ENCODE measurements at regions not wholly inside any gene's neighbourhood (a gene's known extent, or its start where the extent isn't known, plus 50 kb on each side); places are given as distances from the start of the nearest gene placed in this dataset.

DNA sequence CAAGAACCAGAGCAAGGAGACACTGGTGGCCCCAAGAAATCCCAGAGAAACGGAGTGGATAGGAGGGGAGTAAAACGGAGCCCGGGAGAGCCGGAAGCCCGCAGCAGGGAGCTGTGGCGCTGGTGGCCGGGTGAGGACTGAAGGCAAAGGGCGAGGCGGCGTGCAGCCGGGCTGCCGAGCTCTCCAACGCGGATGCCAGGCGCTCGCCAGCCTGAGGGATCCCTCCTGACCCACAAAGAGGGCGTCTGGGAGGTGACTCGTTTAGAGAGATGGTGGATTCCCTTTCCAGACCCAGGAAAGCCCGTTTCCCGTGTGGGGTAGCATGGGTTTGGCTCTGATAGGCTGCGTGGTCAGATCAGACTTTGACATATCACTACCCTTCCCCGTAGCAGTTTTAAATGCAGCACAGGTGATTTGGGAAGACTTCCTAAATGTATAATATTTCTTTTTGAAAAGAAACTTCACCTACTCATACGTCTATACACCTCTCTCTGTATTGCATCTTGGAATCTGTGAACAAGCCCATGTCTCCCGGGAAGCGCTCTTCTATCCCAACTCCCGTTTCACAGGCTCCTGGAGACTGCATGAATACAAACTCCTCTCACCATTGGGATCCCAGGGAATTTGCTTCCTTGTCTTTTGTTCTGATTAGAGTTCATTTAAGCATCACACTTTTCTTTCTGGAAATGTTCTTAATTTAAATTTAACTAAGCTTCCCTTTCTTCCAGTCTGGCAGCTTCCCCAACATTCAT lies 158.1 kb downstream of the C9orf152 start:
- peak; percentile 32 for DNase-seq (ENCODE audit: extremely low spot score)
- no peak for TF ChIP-seq CTCF (IDR thresholded peaks at IDR 0.05; ENCODE audit: control extremely low read depth, extremely low read depth, low read depth, missing control alignments)
- ChIA-PET POLR2A (interaction anchor here (0.5 kb wide), 1 partner anchor 99 kb away, joined by 7 read pairs; no protein-coding TSS in a partner anchor), CTCF (interaction anchor here (1.3 to 12.4 kb wide), 7 partner anchors 9 to 146 kb away, joined by 3 to 156 read pairs (median 3); no protein-coding TSS in a partner anchor)

DNA sequence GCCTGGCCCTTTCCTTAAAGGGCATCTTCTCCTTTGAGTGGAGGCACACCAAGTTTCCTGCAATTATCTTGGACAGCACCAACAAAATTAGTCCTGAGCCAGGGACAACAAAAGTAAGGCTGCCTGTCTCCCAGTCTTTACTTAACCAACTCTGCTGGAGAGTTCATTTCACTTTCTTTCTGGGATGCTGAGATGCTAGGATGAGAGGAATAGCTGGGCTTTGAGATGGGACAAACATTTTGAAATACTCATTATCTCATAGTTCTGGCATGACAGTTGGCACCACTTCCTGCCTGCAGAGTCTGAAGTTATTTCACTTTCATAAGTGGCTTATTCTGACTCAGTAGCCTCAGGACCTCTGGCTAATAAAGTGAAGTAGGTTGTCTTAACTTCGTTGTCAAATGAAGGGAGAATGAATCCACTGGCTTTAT lies 157.0 kb downstream of the C9orf152 start:
- peak; percentile 50 for DNase-seq (ENCODE audit: extremely low spot score)
- CTCF ChIA-PET, result interaction anchor here (1.0 to 12.4 kb wide), 6 partner anchors 10 to 147 kb away, joined by 3 to 156 read pairs (median 4); no protein-coding TSS in a partner anchor
- TF ChIP-seq CTCF (IDR thresholded peaks at IDR 0.05; ENCODE audit: control extremely low read depth, extremely low read depth, low read depth, missing control alignments), result no peak
- POLR2A ChIA-PET, result no interaction called here

GRCh38 chr9:110056062-110056461 lies 151.9 kb downstream of the C9orf152 start:
- ChIA-PET CTCF (interaction anchor here (0.8 to 12.4 kb wide), 6 partner anchors 9 to 174 kb away, joined by 4 to 156 read pairs (median 6); no protein-coding TSS in a partner anchor), POLR2A (interaction anchor here (1.0 kb wide), 1 partner anchor 201 kb away, joined by 3 read pairs; the partner anchor contains the start of gene TXN)
- TF ChIP-seq CTCF (IDR thresholded peaks at IDR 0.05; ENCODE audit: control extremely low read depth, extremely low read depth, low read depth, missing control alignments), result no peak
- DNase-seq (ENCODE audit: extremely low spot score), result no peak

GRCh38 chr9:110058304-110058953 lies 149.5 kb downstream of the C9orf152 start:
- peak; percentile 64 for TF ChIP-seq CTCF (IDR thresholded peaks at IDR 0.05; ENCODE audit: control extremely low read depth, extremely low read depth, low read depth, missing control alignments)
- peak; percentile 53 for DNase-seq (ENCODE audit: extremely low spot score)
- POLR2A ChIA-PET, result no interaction called here

DNA sequence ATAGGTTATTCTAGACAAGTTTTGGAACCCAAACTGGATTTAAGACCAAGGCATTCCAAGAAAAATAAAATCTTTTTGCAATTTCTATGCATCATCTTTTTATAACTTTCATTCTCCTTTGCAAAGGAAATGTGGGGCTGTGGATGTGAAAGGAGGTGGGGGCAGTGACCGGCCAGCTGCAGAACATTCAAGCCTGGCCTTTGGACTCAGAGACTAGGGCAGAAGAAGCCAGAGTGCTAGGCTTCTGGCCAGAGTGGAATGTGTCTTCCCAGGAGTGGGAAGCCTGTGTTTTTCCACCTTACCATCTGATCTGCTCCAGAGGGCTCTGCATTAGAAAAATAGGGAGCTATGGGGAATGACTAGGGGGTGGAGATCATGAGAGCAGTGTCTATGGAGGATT lies 148.5 kb downstream of the C9orf152 start:
- ChIA-PET POLR2A (no interaction called here), CTCF (interaction anchor here (1.0 to 12.4 kb wide), 10 partner anchors 7 to 200 kb away, joined by 3 to 156 read pairs (median 6); no protein-coding TSS in a partner anchor)
- no peak for DNase-seq (ENCODE audit: extremely low spot score)
- no peak for TF ChIP-seq CTCF (IDR thresholded peaks at IDR 0.05; ENCODE audit: control extremely low read depth, extremely low read depth, low read depth, missing control alignments)

More at GRCh38 chr9:110058304-110058953, 149.5 kb downstream of the C9orf152 start:
- CTCF ChIA-PET, result interaction anchor here (0.7 to 12.4 kb wide), 21 partner anchors 8 to 199 kb away, joined by 3 to 156 read pairs (median 5); no protein-coding TSS in a partner anchor

- ChIA-PET CTCF (interaction anchor here (1.7 to 2.1 kb wide), 2 partner anchors 9 to 161 kb away, joined by 4 to 6 read pairs; no protein-coding TSS in a partner anchor), POLR2A (no interaction called here)
- DNase-seq (ENCODE audit: extremely low spot score), result no peak
- no peak for TF ChIP-seq CTCF (IDR thresholded peaks at IDR 0.05; ENCODE audit: control extremely low read depth, extremely low read depth, low read depth, missing control alignments)
Measured at GRCh38 chr9:110064803-110065202, 143.2 kb downstream of the C9orf152 start.
